GM06990 (cell line): ENCODE measurements at regions not wholly inside any gene's neighbourhood (a gene's known extent, or its start where the extent isn't known, plus 50 kb on each side); places are given as distances from the start of the nearest gene placed in this dataset.

ENCODE experiments used
- DNase-seq: peaks from one replicate; pipeline ENCODE4 v3.0.0-alpha.2; 2011; ENCODE audit not compliant: insufficient read length; ENCODE audit errors: extremely low read depth
- H3K27me3 ChIP-seq: replicated peaks from 2 replicates; pipeline ENCODE4 v1.6.0; 2011; ENCODE audit warnings: low read length; ENCODE audit not compliant: control insufficient read depth, insufficient read depth
- H3K36me3 ChIP-seq: 2 replicates; pipeline ENCODE4 v1.5.1; 2011; ENCODE audit warnings: low read length; ENCODE audit not compliant: control insufficient read depth, insufficient read depth
- H3K4me3 ChIP-seq: replicated peaks from 2 replicates; pipeline ENCODE4 v1.5.1; 2011; ENCODE audit warnings: low read depth, mild to moderate bottlenecking, control low read depth, low read length
- TF ChIP-seq, protein P1 (sequence below): IDR thresholded peaks from 2 replicates; pipeline ENCODE4 v1.5.1; 2011; ENCODE audit warnings: low read length, control low read depth, mild to moderate bottlenecking, inconsistent platforms; ENCODE audit not compliant: insufficient read depth, poor library complexity, severe bottlenecking

DNA sequence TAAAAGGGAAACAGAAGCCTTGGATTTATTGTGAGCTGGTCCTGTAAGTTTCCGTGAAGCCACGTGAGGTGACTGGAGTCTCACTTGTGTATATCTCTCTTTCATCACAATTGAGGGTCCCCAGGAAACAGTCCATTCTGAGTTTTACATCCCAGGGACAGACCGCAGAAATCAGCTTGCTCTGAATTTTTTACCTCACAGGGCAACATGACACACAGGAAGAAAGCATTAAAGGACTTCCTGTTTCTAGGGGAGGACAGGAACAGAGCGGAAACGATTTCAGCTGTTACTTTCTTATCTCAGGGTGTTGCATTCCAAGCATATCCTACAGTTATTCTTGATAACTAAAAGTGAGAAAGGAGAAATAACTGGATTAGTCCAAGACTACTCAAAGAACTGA lies 553.5 kb downstream of the TRAM1L1 start:
- Histone ChIP-seq H3K4me3 (no peak overlapping the region), H3K36me3 (no peaks in the 10 kb centered on the region), H3K27me3 (no peaks in the 10 kb centered on the region)
- no peak for DNase-seq
- TF ChIP-seq, protein P1, sequence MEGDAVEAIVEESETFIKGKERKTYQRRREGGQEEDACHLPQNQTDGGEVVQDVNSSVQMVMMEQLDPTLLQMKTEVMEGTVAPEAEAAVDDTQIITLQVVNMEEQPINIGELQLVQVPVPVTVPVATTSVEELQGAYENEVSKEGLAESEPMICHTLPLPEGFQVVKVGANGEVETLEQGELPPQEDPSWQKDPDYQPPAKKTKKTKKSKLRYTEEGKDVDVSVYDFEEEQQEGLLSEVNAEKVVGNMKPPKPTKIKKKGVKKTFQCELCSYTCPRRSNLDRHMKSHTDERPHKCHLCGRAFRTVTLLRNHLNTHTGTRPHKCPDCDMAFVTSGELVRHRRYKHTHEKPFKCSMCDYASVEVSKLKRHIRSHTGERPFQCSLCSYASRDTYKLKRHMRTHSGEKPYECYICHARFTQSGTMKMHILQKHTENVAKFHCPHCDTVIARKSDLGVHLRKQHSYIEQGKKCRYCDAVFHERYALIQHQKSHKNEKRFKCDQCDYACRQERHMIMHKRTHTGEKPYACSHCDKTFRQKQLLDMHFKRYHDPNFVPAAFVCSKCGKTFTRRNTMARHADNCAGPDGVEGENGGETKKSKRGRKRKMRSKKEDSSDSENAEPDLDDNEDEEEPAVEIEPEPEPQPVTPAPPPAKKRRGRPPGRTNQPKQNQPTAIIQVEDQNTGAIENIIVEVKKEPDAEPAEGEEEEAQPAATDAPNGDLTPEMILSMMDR = no peak

DNA sequence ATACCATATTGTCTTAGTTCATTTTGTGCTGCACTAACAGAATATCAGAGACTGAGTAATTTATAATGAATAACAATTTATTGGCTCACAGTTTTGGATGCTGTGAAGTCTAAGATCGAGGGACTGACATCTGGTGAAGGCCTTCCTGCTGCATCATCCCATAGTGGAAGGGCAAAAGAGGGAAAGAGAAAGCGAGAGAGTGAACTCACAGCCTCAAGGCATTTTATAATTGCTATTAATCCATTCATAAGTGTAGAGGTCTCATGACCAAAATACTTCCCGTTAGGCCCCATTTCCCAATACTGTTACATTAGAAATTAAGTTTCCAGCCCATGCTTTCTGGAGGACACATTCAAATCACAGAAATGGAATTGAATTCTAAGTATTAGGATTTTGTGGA lies 554.4 kb downstream of the TRAM1L1 start:
- TF ChIP-seq, protein P1 = no peak
- Histone ChIP-seq H3K27me3 (no peaks in the 10 kb centered on the region), H3K4me3 (no peak overlapping the region), H3K36me3 (no peaks in the 10 kb centered on the region)
- DNase-seq = no peak

DNA sequence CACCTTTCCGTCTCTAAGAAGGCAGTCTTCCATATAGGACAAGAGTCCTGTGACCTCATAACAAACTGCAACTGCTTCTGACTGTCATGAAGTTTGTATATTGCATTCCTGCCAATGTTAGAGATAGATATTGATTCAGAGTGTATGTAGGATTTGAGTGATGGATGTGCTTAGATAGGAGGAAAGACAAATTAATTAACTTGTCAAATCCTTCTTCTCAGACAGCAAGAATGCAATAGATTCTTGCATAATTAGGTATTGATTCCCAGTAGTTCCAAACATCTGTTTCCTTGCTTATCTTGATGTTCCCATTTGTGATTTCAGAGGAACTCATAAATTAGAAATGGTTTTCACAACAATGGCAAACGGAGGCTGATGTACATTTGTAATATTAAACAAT lies 555.3 kb downstream of the TRAM1L1 start:
- TF ChIP-seq, protein P1 = no peak
- no peak for DNase-seq

GRCh38 chr4:116529129-116529528 lies 556.2 kb downstream of the TRAM1L1 start:
- no peaks in the 10 kb centered on the region for H3K27me3 ChIP-seq
- DNase-seq = no peak

More for the DNA sequence above, 555.3 kb downstream of the TRAM1L1 start:
- no peaks in the 10 kb centered on the region for H3K27me3 ChIP-seq
- H3K4me3 ChIP-seq = no peak overlapping the region
- no peaks in the 10 kb centered on the region for H3K36me3 ChIP-seq

GRCh38 chr4:116522922-116523321 lies 562.5 kb downstream of the TRAM1L1 start:
- DNase-seq = no peak
- Histone ChIP-seq H3K36me3 (no peaks in the 10 kb centered on the region), H3K4me3 (no peak overlapping the region), H3K27me3 (no peaks in the 10 kb centered on the region)
- TF ChIP-seq, protein P1 = no peak

More at GRCh38 chr4:116529129-116529528, 556.2 kb downstream of the TRAM1L1 start:
- Histone ChIP-seq H3K36me3 (no peaks in the 10 kb centered on the region), H3K4me3 (no peak overlapping the region)
- TF ChIP-seq, protein P1 = no peak

GRCh38 chr4:116520886-116521285 lies 564.5 kb downstream of the TRAM1L1 start:
- no peak overlapping the region for H3K4me3 ChIP-seq
- H3K27me3 ChIP-seq = no peaks in the 10 kb centered on the region
- no peak for DNase-seq
- no peaks in the 10 kb centered on the region for H3K36me3 ChIP-seq
- TF ChIP-seq, protein P1 = no peak
